ENCODE measurements at regions not wholly inside any gene's neighbourhood (a gene's known extent, or its start where the extent isn't known, plus 50 kb on each side); places are given as distances from the start of the nearest gene placed in this dataset.

DNA sequence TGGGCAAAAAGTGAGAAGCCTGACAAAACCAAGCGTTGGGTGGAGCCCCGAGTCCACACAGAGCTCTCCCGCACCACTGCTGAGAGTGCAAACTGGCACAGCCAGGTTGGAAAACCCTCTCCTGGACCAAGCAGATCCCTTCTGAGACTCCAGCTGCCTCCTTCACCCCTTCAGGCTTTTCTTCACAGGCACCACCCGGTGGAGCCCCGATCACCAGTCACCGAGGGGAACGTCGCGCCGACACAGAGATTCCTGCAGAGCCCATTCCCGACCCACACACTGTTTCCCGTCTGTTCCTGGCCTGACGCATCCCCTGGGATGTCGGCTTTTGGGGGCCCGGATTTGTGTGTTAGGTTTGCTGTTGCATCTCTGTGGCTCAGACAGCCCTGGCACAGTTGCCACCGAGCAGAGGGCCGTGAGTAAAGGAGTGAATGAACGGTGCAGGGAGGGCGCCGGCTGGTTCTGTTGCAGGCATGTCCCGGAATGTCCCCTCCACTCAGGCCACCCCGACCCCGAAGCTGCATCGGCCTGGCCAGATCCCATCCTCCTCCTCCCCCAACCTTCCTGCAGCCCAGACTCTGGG is 51.0 kb upstream of the INPP5A start:
- intact Hi-C loops (cut with DNase I) = no loop called here
- peaks cover 26% of the 10 kb centered on the region for H3K4me1 ChIP-seq
- DNase-seq (ENCODE audit: extremely low spot score in 2 of 2) = no peak

GRCh38 chr10:132487241-132488135 is 50.1 kb upstream of the INPP5A start:
- Histone ChIP-seq H3K27me3 (no peaks in the 10 kb centered on the region), H3K4me1 (peaks cover 23% of the 10 kb centered on the region), H3K27ac (no peak overlapping the region), H3K4me3 (no peak overlapping the region), H3K36me3 (no peaks in the 10 kb centered on the region), H3K9me3 (no peaks in the 10 kb centered on the region)
- TF ChIP-seq POLR2A (IDR thresholded peaks at IDR 0.05) (no peak), POLR2AphosphoS5 (IDR thresholded peaks at IDR 0.05; ENCODE audit: insufficient read depth in 1 of 2, low read depth in 1 of 2) (no peak)
- TF ChIP-seq, protein P1, sequence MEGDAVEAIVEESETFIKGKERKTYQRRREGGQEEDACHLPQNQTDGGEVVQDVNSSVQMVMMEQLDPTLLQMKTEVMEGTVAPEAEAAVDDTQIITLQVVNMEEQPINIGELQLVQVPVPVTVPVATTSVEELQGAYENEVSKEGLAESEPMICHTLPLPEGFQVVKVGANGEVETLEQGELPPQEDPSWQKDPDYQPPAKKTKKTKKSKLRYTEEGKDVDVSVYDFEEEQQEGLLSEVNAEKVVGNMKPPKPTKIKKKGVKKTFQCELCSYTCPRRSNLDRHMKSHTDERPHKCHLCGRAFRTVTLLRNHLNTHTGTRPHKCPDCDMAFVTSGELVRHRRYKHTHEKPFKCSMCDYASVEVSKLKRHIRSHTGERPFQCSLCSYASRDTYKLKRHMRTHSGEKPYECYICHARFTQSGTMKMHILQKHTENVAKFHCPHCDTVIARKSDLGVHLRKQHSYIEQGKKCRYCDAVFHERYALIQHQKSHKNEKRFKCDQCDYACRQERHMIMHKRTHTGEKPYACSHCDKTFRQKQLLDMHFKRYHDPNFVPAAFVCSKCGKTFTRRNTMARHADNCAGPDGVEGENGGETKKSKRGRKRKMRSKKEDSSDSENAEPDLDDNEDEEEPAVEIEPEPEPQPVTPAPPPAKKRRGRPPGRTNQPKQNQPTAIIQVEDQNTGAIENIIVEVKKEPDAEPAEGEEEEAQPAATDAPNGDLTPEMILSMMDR (IDR thresholded peaks at IDR 0.05) = no peak
- intact Hi-C loops (cut with DNase I) = no loop called here
- DNase-seq (ENCODE audit: extremely low spot score in 2 of 2) = no peak

More for the DNA sequence above, 51.0 kb upstream of the INPP5A start:
- Histone ChIP-seq H3K4me3 (no peak overlapping the region), H3K9me3 (no peaks in the 10 kb centered on the region), H3K27me3 (no peaks in the 10 kb centered on the region), H3K36me3 (no peaks in the 10 kb centered on the region), H3K27ac (no peak overlapping the region)
- TF ChIP-seq POLR2A (IDR thresholded peaks at IDR 0.05) (no peak), POLR2AphosphoS5 (IDR thresholded peaks at IDR 0.05; ENCODE audit: insufficient read depth in 1 of 2, low read depth in 1 of 2) (no peak)
- TF ChIP-seq, protein P1 (IDR thresholded peaks at IDR 0.05) = no peak

Data from vagina (tissue), 2 donors.